ENCODE measurements at regions not wholly inside any gene's neighbourhood (a gene's known extent, or its start where the extent isn't known, plus 50 kb on each side); places are given as distances from the start of the nearest gene placed in this dataset.

- Histone ChIP-seq H3K36me3 (ENCODE audit: control insufficient read depth in 1 of 2, insufficient read depth in 2 of 2, low read length in 2 of 2) (no peaks in the 10 kb centered on the region), H4K91ac (ENCODE audit: low read depth, low read length) (no peak overlapping the region), H4K8ac (ENCODE audit: low read depth, low read length) (no peak overlapping the region), H3K4me1 (ENCODE audit: control insufficient read depth in 1 of 2, insufficient read depth in 2 of 2, low read length in 2 of 2) (no peaks in the 10 kb centered on the region), H2BK12ac (ENCODE audit: low read length) (no peak overlapping the region), H3K27ac (ENCODE audit: low read depth, low read length) (no peak overlapping the region), H2AK5ac (ENCODE audit: low read length) (no peak overlapping the region), H3K23ac (ENCODE audit: low read length) (no peak overlapping the region), H2BK5ac (ENCODE audit: low read depth, low read length, poor library complexity) (no peak overlapping the region), H3K18ac (ENCODE audit: low read length) (no peak overlapping the region), H3K9ac (ENCODE audit: low read length) (no peak overlapping the region), H3K79me2 (ENCODE audit: control insufficient read depth, insufficient read depth, low read length, poor library complexity) (no peaks in the 10 kb centered on the region), H3K4me3 (ENCODE audit: low read depth, low read length) (no peak overlapping the region), H4K12ac (ENCODE audit: low read depth, low read length) (no peak overlapping the region), H3K4me2 (ENCODE audit: low read length) (no peak overlapping the region), H3K79me1 (ENCODE audit: low read length) (no peaks in the 10 kb centered on the region), H3K4ac (ENCODE audit: low read depth, low read length) (no peak overlapping the region), H3K27me3 (ENCODE audit: insufficient read depth, low read length) (no peaks in the 10 kb centered on the region), H3K14ac (ENCODE audit: low read length) (no peak overlapping the region), H2AFZ (ENCODE audit: insufficient read depth, low read length, poor library complexity) (no peak overlapping the region), H2BK120ac (ENCODE audit: insufficient read depth, low read length, poor library complexity) (no peak overlapping the region), H3K9me3 (ENCODE audit: insufficient read depth, low read depth, low read length) (no peaks in the 10 kb centered on the region)
- DNase-seq, result no peak
- WGBS (ENCODE audit: extremely low coverage, insufficient coverage, insufficient read length), result no CpG with 5 or more reads among the region's 2 CpGs
These were observed 222.1 kb downstream of the TMEM200A start for GRCh38 chr6:130587778-130588520.

GRCh38 chr6:130593200-130593599 lies 227.4 kb downstream of the TMEM200A start:
- Histone ChIP-seq H3K14ac (ENCODE audit: low read length) (no peak overlapping the region), H3K18ac (ENCODE audit: low read length) (no peak overlapping the region), H3K27ac (ENCODE audit: low read depth, low read length) (no peak overlapping the region), H3K9me3 (ENCODE audit: insufficient read depth, low read depth, low read length) (no peaks in the 10 kb centered on the region), H2BK120ac (ENCODE audit: insufficient read depth, low read length, poor library complexity) (no peak overlapping the region), H3K4me2 (ENCODE audit: low read length) (no peak overlapping the region), H4K12ac (ENCODE audit: low read depth, low read length) (no peak overlapping the region), H3K9ac (ENCODE audit: low read length) (no peak overlapping the region), H3K79me2 (ENCODE audit: control insufficient read depth, insufficient read depth, low read length, poor library complexity) (no peaks in the 10 kb centered on the region), H3K23ac (ENCODE audit: low read length) (no peak overlapping the region), H2BK12ac (ENCODE audit: low read length) (no peak overlapping the region), H3K36me3 (ENCODE audit: control insufficient read depth in 1 of 2, insufficient read depth in 2 of 2, low read length in 2 of 2) (no peaks in the 10 kb centered on the region), H3K4me3 (ENCODE audit: low read depth, low read length) (no peak overlapping the region), H2AFZ (ENCODE audit: insufficient read depth, low read length, poor library complexity) (no peak overlapping the region), H3K79me1 (ENCODE audit: low read length) (no peaks in the 10 kb centered on the region), H2AK5ac (ENCODE audit: low read length) (no peak overlapping the region), H3K4ac (ENCODE audit: low read depth, low read length) (no peak overlapping the region), H3K4me1 (ENCODE audit: control insufficient read depth in 1 of 2, insufficient read depth in 2 of 2, low read length in 2 of 2) (no peaks in the 10 kb centered on the region), H4K8ac (ENCODE audit: low read depth, low read length) (no peak overlapping the region), H3K27me3 (ENCODE audit: insufficient read depth, low read length) (no peaks in the 10 kb centered on the region), H4K91ac (ENCODE audit: low read depth, low read length) (no peak overlapping the region), H2BK5ac (ENCODE audit: low read depth, low read length, poor library complexity) (no peak overlapping the region)
- WGBS (ENCODE audit: extremely low coverage, insufficient coverage, insufficient read length), result no CpG with 5 or more reads among the region's 1 CpG
- DNase-seq, result no peak

GRCh38 chr6:130593948-130594347 lies 228.1 kb downstream of the TMEM200A start:
- DNase-seq, result no peak
- H3K4me3 ChIP-seq (ENCODE audit: low read depth, low read length), result no peak overlapping the region

GRCh38 chr6:130598021-130598989 lies 228.9 kb upstream of the SMLR1 start:
- H2AFZ ChIP-seq (ENCODE audit: insufficient read depth, low read length, poor library complexity), result no peak overlapping the region
- no peaks in the 10 kb centered on the region for H3K9me3 ChIP-seq (ENCODE audit: insufficient read depth, low read depth, low read length)
- H3K27me3 ChIP-seq (ENCODE audit: insufficient read depth, low read length), result no peaks in the 10 kb centered on the region
- H2BK120ac ChIP-seq (ENCODE audit: insufficient read depth, low read length, poor library complexity), result no peak overlapping the region
- no peak overlapping the region for H2BK5ac ChIP-seq (ENCODE audit: low read depth, low read length, poor library complexity)
- H3K79me2 ChIP-seq (ENCODE audit: control insufficient read depth, insufficient read depth, low read length, poor library complexity), result no peaks in the 10 kb centered on the region
- no peak overlapping the region for H4K8ac ChIP-seq (ENCODE audit: low read depth, low read length)
- no peak overlapping the region for H3K27ac ChIP-seq (ENCODE audit: low read depth, low read length)
- H3K4me3 ChIP-seq (ENCODE audit: low read depth, low read length), result no peak overlapping the region
- H3K4me1 ChIP-seq (ENCODE audit: control insufficient read depth in 1 of 2, insufficient read depth in 2 of 2, low read length in 2 of 2), result peaks cover 6 to 13% of the 10 kb centered on the region in 2 experiments
- H4K12ac ChIP-seq (ENCODE audit: low read depth, low read length), result no peak overlapping the region
- H3K4ac ChIP-seq (ENCODE audit: low read depth, low read length), result no peak overlapping the region
- no peak overlapping the region for H3K23ac ChIP-seq (ENCODE audit: low read length)
- DNase-seq, result no peak
- peaks cover 2% of the 10 kb centered on the region for H3K79me1 ChIP-seq (ENCODE audit: low read length)
- H3K36me3 ChIP-seq (ENCODE audit: control insufficient read depth in 1 of 2, insufficient read depth in 2 of 2, low read length in 2 of 2), result no peaks in the 10 kb centered on the region
- no peak overlapping the region for H3K4me2 ChIP-seq (ENCODE audit: low read length)
- H4K91ac ChIP-seq (ENCODE audit: low read depth, low read length), result no peak overlapping the region
- H3K14ac ChIP-seq (ENCODE audit: low read length), result no peak overlapping the region
- no CpG with 5 or more reads among the region's 2 CpGs for whole genome bisulfite sequencing (ENCODE audit: extremely low coverage, insufficient coverage, insufficient read length)
- no peak overlapping the region for H2BK12ac ChIP-seq (ENCODE audit: low read length)
- no peak overlapping the region for H3K9ac ChIP-seq (ENCODE audit: low read length)
- no peak overlapping the region for H3K18ac ChIP-seq (ENCODE audit: low read length)
- no peak overlapping the region for H2AK5ac ChIP-seq (ENCODE audit: low read length)

More at GRCh38 chr6:130593948-130594347, 228.1 kb downstream of the TMEM200A start:
- no peak overlapping the region for H4K8ac ChIP-seq (ENCODE audit: low read depth, low read length)
- no peak overlapping the region for H3K23ac ChIP-seq (ENCODE audit: low read length)
- H2BK120ac ChIP-seq (ENCODE audit: insufficient read depth, low read length, poor library complexity), result no peak overlapping the region
- H2BK5ac ChIP-seq (ENCODE audit: low read depth, low read length, poor library complexity), result no peak overlapping the region
- WGBS (ENCODE audit: extremely low coverage, insufficient coverage, insufficient read length), result no CpG with 5 or more reads among the region's 3 CpGs
- no peaks in the 10 kb centered on the region for H3K4me1 ChIP-seq (ENCODE audit: control insufficient read depth in 1 of 2, insufficient read depth in 2 of 2, low read length in 2 of 2)
- H2AK5ac ChIP-seq (ENCODE audit: low read length), result no peak overlapping the region
- no peak overlapping the region for H3K18ac ChIP-seq (ENCODE audit: low read length)
- H3K27ac ChIP-seq (ENCODE audit: low read depth, low read length), result no peak overlapping the region
- H3K79me2 ChIP-seq (ENCODE audit: control insufficient read depth, insufficient read depth, low read length, poor library complexity), result no peaks in the 10 kb centered on the region
- no peak overlapping the region for H4K12ac ChIP-seq (ENCODE audit: low read depth, low read length)
- no peaks in the 10 kb centered on the region for H3K79me1 ChIP-seq (ENCODE audit: low read length)
- no peaks in the 10 kb centered on the region for H3K36me3 ChIP-seq (ENCODE audit: control insufficient read depth in 1 of 2, insufficient read depth in 2 of 2, low read length in 2 of 2)
- no peak overlapping the region for H3K9ac ChIP-seq (ENCODE audit: low read length)
- no peak overlapping the region for H2AFZ ChIP-seq (ENCODE audit: insufficient read depth, low read length, poor library complexity)
- H3K9me3 ChIP-seq (ENCODE audit: insufficient read depth, low read depth, low read length), result no peaks in the 10 kb centered on the region
- H3K4me2 ChIP-seq (ENCODE audit: low read length), result no peak overlapping the region
- H3K4ac ChIP-seq (ENCODE audit: low read depth, low read length), result no peak overlapping the region
- no peak overlapping the region for H3K14ac ChIP-seq (ENCODE audit: low read length)
- H2BK12ac ChIP-seq (ENCODE audit: low read length), result no peak overlapping the region
- H4K91ac ChIP-seq (ENCODE audit: low read depth, low read length), result no peak overlapping the region
- H3K27me3 ChIP-seq (ENCODE audit: insufficient read depth, low read length), result no peaks in the 10 kb centered on the region

All from trophoblast cell (in vitro differentiated cells and primary cell).